GM12878 (cell line): ENCODE measurements at regions not wholly inside any gene's neighbourhood (a gene's known extent, or its start where the extent isn't known, plus 50 kb on each side); places are given as distances from the start of the nearest gene placed in this dataset.

ENCODE experiments used
- ATAC-seq: fragments of 200-7000 bp; cut with Tn5 transposase; 3 replicates; pipeline ENCODE4 v1.9.1; 2020; ENCODE audit warnings: mild to moderate bottlenecking, moderate library complexity
- BruUV-seq: library from RNA; stranded (reverse); fragments of 400-500 nt; replicated peaks from 2 replicates; lab custom pipeline; 2021; lab: Mats Ljungman, UMichigan
- CTCF ChIA-PET: fragments of 300-600 bp; sonication (Branson Sonifier 250); formaldehyde crosslinking; extraction: SDS; loops from one replicate; lab custom pipeline; 2021; ENCODE audit warnings: inconsistent platforms; lab: Yijun Ruan, JAX
- POLR2A ChIA-PET: fragments of 350-600 bp; formaldehyde crosslinking; extraction: SDS; loops from one replicate; lab custom pipeline; 2021; ENCODE audit warnings: inconsistent platforms; lab: Charles Lee
- RAD21 ChIA-PET: fragments of 300-600 bp; sonication (Branson Sonifier 250); formaldehyde crosslinking; loops from one replicate; lab custom pipeline; 2023; ENCODE audit warnings: antibody characterized with exemption; ENCODE audit not compliant: unreplicated experiment; lab: Charles Lee
- SMC1A ChIA-PET: fragments of 300-600 bp; sonication (Branson Sonifier 250); formaldehyde crosslinking; loops from one replicate; lab custom pipeline; 2023; ENCODE audit not compliant: unreplicated experiment, uncharacterized antibody; lab: Charles Lee
- DNase-seq: peaks from one replicate; pipeline ENCODE4 v3.0.0-alpha.2; 2011; ENCODE audit warnings: low read depth, low spot score
- FAIRE-seq: peaks from 3 replicates; lab custom pipeline; 2011; peaks lifted over from hg19 to GRCh38; lab: Jason Lieb, UNC
- H2AFZ ChIP-seq: 2 replicates; pipeline ENCODE4 v1.6.0; 2011; ENCODE audit warnings: low read depth, low read length, control low read depth; ENCODE audit not compliant: control insufficient read depth
- H3K27ac ChIP-seq: 2 replicates; pipeline ENCODE4 v1.5.1; 2011; ENCODE audit warnings: control low read depth; ENCODE audit not compliant: control insufficient read depth, insufficient read depth
- H3K27me3 ChIP-seq, 2 experiments: replicated peaks in 1 of 2; 2 replicates each; pipeline versions ENCODE4 v1.6.0 to v1.6.1; 2011; ENCODE audit warnings: low read length in 1 of 2; ENCODE audit not compliant: control insufficient read depth in 2 of 2, insufficient read depth in 2 of 2
- H3K36me3 ChIP-seq, 2 experiments: 2 replicates each; pipeline ENCODE4 v1.5.1; 2011; ENCODE audit warnings: low read length in 1 of 2; ENCODE audit not compliant: control insufficient read depth in 2 of 2, insufficient read depth in 2 of 2
- H3K4me1 ChIP-seq: 2 replicates; pipeline ENCODE4 v1.6.1; 2011; ENCODE audit warnings: mild to moderate bottlenecking, low read length, moderate library complexity, mixed read lengths; ENCODE audit not compliant: control insufficient read depth, insufficient read depth
- H3K4me2 ChIP-seq: 2 replicates; pipeline ENCODE4 v1.6.0; 2011; ENCODE audit warnings: control low read depth; ENCODE audit not compliant: control insufficient read depth, insufficient read depth
- H3K4me3 ChIP-seq: fragments of 200-600 bp; sonication (generic); 2 replicates; pipeline ENCODE4 v1.5.1; 2016
- H3K79me2 ChIP-seq: 2 replicates; pipeline ENCODE4 v1.6.0; 2011; ENCODE audit warnings: low read length; ENCODE audit not compliant: control insufficient read depth, insufficient read depth
- H3K9ac ChIP-seq: 2 replicates; pipeline ENCODE4 v1.8.0; 2011; ENCODE audit warnings: low read length, control low read depth, mixed read lengths; ENCODE audit not compliant: control insufficient read depth, insufficient read depth
- H3K9me3 ChIP-seq: replicated peaks from 3 replicates; pipeline ENCODE4 v1.5.1; 2011; ENCODE audit warnings: mild to moderate bottlenecking, low read length; ENCODE audit not compliant: control insufficient read depth, insufficient read depth
- H4K20me1 ChIP-seq: 2 replicates; pipeline ENCODE4 v1.6.0; 2011; ENCODE audit not compliant: control insufficient read depth, insufficient read depth
- BCL11A ChIP-seq: IDR thresholded peaks from 2 replicates; pipeline ENCODE4 v1.6.1; 2011; ENCODE audit warnings: low read depth, low read length
- CHD4 ChIP-seq: fragments of 200-600 bp; sonication (generic); IDR thresholded peaks from 2 replicates; pipeline ENCODE4 v1.6.1; 2016; ENCODE audit warnings: mild to moderate bottlenecking
- FOS ChIP-seq: IDR thresholded peaks from 3 replicates; pipeline ENCODE4 v1.6.1; 2011; ENCODE audit warnings: borderline replicate concordance; ENCODE audit not compliant: insufficient read length; ENCODE audit errors: extremely low read depth
- GATAD2B ChIP-seq: fragments of 450-650 bp; conservative IDR thresholded peaks from 2 replicates; pipeline ENCODE4 v1.6.1; 2017; ENCODE audit warnings: low read depth, mild to moderate bottlenecking, moderate library complexity
- HDGF ChIP-seq: fragments of 450-650 bp; IDR thresholded peaks from 2 replicates; pipeline ENCODE4 v1.6.1; 2016; ENCODE audit warnings: antibody characterized with exemption
- IRF5 ChIP-seq: fragments of 450-650 bp; IDR thresholded peaks from 2 replicates; pipeline ENCODE4 v1.6.1; 2017; ENCODE audit warnings: borderline replicate concordance
- MYC ChIP-seq: IDR thresholded peaks from 2 replicates; pipeline ENCODE4 v1.6.1; 2011; ENCODE audit warnings: mild to moderate bottlenecking, low read length, moderate library complexity, inconsistent platforms; ENCODE audit not compliant: insufficient read depth, insufficient replicate concordance, insufficient read length, severe bottlenecking
- NFYB ChIP-seq: IDR thresholded peaks from 2 replicates; pipeline ENCODE4 v1.6.1; 2011; ENCODE audit warnings: low read depth, mild to moderate bottlenecking, low read length, improper control_type of control experiment, moderate library complexity; ENCODE audit not compliant: insufficient read depth
- PAX5 ChIP-seq: IDR thresholded peaks from 2 replicates; pipeline ENCODE4 v1.6.1; 2011; ENCODE audit warnings: low read depth, low read length, borderline replicate concordance
- RFX5 ChIP-seq: IDR thresholded peaks from 2 replicates; pipeline ENCODE4 v1.6.1; 2011; ENCODE audit warnings: low read depth, low read length, improper control_type of control experiment
- SMAD1 ChIP-seq: fragments of 450-650 bp; IDR thresholded peaks from 2 replicates; pipeline ENCODE4 v1.6.1; 2018; ENCODE audit warnings: mild to moderate bottlenecking, low read depth; ENCODE audit not compliant: partially characterized antibody
- STAT3 ChIP-seq: IDR thresholded peaks from 2 replicates; pipeline ENCODE4 v1.6.1; 2011; ENCODE audit warnings: low read depth, low read length, improper control_type of control experiment
- YY1 ChIP-seq: IDR thresholded peaks from 2 replicates; pipeline ENCODE4 v1.6.1; 2011; ENCODE audit warnings: low read depth, mild to moderate bottlenecking, low read length
- ZNF384 ChIP-seq: IDR thresholded peaks from 2 replicates; pipeline ENCODE4 v1.6.1; 2012; ENCODE audit warnings: low read depth, mild to moderate bottlenecking, low read length, improper control_type of control experiment, borderline replicate concordance
- WGBS: methylation state at CpG from one replicate; pipeline ENCODE4 v1.1.6; 2016; ENCODE audit warnings: low lambda C conversion rate; ENCODE audit not compliant: insufficient replicate concordance, insufficient coverage; ENCODE audit errors: missing lambda C conversion rate; 5-methylcytosine and 5-hydroxymethylcytosine counted together
- in situ Hi-C: fragments of 300-500 bp; cut with MboI; formaldehyde crosslinking; loops from 9 replicates; pipeline ENCODE4 v1.14.3; 2018; ENCODE audit warnings: mixed read lengths
- intact Hi-C: fragments of 100-400 bp; cut with micrococcal nuclease; formaldehyde crosslinking; loops from one replicate; pipeline ENCODE4 v1.14.2; 2022; ENCODE audit not compliant: unreplicated experiment
- TF ChIP-seq, protein P1 (sequence below): fragments of 450-650 bp; formaldehyde crosslinking; IDR thresholded peaks from 2 replicates; pipeline ENCODE4 v1.4.0; 2020; ENCODE audit warnings: mild to moderate bottlenecking, moderate library complexity
- TF ChIP-seq, protein P2 (sequence below): fragments of 450-650 bp; IDR thresholded peaks from 2 replicates; pipeline ENCODE4 v1.6.1; 2017; ENCODE audit warnings: mild to moderate bottlenecking, moderate library complexity

- ChIA-PET SMC1A (no interaction called here), CTCF (interaction anchor here (1.3 kb wide), 1 partner anchor 12 kb away, joined by 3 read pairs; no protein-coding TSS in a partner anchor), RAD21 (no interaction called here), POLR2A (no interaction called here)
- H3K9me3 ChIP-seq = no peaks in the 10 kb centered on the region
- H2AFZ ChIP-seq = no peak overlapping the region
- peaks cover 5 to 9% of the 10 kb centered on the region in 2 experiments; a peak in 3 of 4 replicates for H3K27me3 ChIP-seq
- H3K79me2 ChIP-seq = no peaks in the 10 kb centered on the region
- no peak for FAIRE-seq
- intact Hi-C loops = no loop called here
- 30% methylated on average over 10 of the region's 10 CpGs for WGBS
- H3K36me3 ChIP-seq = no peaks in the 10 kb centered on the region
- H3K4me2 ChIP-seq = no peak overlapping the region
- H3K4me3 ChIP-seq = no peak overlapping the region
- DNase-seq = no peak
- H3K9ac ChIP-seq = no peak overlapping the region
- no peak overlapping the region for H3K27ac ChIP-seq
- H4K20me1 ChIP-seq = no peaks in the 10 kb centered on the region
- no TSS peak for BruUV-seq
- no peak for ATAC-seq
- in situ Hi-C loops = no loop called here
- H3K4me1 ChIP-seq = no peaks in the 10 kb centered on the region
- TF ChIP-seq RFX5 (no peak), ZNF384 (no peak), SMAD1 (no peak), HDGF (no peak), BCL11A (no peak), GATAD2B (no peak), MYC (no peak), PAX5 (no peak), STAT3 (no peak), FOS (no peak), CHD4 (no peak), YY1 (no peak), IRF5 (no peak), NFYB (no peak)
- TF ChIP-seq, protein P1, sequence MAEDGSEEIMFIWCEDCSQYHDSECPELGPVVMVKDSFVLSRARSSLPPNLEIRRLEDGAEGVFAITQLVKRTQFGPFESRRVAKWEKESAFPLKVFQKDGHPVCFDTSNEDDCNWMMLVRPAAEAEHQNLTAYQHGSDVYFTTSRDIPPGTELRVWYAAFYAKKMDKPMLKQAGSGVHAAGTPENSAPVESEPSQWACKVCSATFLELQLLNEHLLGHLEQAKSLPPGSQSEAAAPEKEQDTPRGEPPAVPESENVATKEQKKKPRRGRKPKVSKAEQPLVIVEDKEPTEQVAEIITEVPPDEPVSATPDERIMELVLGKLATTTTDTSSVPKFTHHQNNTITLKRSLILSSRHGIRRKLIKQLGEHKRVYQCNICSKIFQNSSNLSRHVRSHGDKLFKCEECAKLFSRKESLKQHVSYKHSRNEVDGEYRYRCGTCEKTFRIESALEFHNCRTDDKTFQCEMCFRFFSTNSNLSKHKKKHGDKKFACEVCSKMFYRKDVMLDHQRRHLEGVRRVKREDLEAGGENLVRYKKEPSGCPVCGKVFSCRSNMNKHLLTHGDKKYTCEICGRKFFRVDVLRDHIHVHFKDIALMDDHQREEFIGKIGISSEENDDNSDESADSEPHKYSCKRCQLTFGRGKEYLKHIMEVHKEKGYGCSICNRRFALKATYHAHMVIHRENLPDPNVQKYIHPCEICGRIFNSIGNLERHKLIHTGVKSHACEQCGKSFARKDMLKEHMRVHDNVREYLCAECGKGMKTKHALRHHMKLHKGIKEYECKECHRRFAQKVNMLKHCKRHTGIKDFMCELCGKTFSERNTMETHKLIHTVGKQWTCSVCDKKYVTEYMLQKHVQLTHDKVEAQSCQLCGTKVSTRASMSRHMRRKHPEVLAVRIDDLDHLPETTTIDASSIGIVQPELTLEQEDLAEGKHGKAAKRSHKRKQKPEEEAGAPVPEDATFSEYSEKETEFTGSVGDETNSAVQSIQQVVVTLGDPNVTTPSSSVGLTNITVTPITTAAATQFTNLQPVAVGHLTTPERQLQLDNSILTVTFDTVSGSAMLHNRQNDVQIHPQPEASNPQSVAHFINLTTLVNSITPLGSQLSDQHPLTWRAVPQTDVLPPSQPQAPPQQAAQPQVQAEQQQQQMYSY (CRISPR knock-in tag) = no peak
- TF ChIP-seq, protein P2, sequence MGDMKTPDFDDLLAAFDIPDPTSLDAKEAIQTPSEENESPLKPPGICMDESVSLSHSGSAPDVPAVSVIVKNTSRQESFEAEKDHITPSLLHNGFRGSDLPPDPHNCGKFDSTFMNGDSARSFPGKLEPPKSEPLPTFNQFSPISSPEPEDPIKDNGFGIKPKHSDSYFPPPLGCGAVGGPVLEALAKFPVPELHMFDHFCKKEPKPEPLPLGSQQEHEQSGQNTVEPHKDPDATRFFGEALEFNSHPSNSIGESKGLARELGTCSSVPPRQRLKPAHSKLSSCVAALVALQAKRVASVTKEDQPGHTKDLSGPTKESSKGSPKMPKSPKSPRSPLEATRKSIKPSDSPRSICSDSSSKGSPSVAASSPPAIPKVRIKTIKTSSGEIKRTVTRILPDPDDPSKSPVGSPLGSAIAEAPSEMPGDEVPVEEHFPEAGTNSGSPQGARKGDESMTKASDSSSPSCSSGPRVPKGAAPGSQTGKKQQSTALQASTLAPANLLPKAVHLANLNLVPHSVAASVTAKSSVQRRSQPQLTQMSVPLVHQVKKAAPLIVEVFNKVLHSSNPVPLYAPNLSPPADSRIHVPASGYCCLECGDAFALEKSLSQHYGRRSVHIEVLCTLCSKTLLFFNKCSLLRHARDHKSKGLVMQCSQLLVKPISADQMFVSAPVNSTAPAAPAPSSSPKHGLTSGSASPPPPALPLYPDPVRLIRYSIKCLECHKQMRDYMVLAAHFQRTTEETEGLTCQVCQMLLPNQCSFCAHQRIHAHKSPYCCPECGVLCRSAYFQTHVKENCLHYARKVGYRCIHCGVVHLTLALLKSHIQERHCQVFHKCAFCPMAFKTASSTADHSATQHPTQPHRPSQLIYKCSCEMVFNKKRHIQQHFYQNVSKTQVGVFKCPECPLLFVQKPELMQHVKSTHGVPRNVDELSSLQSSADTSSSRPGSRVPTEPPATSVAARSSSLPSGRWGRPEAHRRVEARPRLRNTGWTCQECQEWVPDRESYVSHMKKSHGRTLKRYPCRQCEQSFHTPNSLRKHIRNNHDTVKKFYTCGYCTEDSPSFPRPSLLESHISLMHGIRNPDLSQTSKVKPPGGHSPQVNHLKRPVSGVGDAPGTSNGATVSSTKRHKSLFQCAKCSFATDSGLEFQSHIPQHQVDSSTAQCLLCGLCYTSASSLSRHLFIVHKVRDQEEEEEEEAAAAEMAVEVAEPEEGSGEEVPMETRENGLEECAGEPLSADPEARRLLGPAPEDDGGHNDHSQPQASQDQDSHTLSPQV = no peak
Observed at GRCh38 chr17:74010903-74011302, 192.6 kb upstream of the RPL38 start.
